OCI-M2 (cell line): ENCODE measurements at regions not wholly inside any gene's neighbourhood (a gene's known extent, or its start where the extent isn't known, plus 50 kb on each side); places are given as distances from the start of the nearest gene placed in this dataset.
"Not testable (repeated sequence)": the region's sequence is repeated elsewhere in the genome, so short reads cannot be mapped to it uniquely, and the experiment has no call there.

ENCODE experiments used
- DNase-seq: peaks from one replicate; lab custom pipeline; 2025; ENCODE audit not compliant: unreplicated experiment; lab: John Stamatoyannopoulos, UW

GRCh38 chr13:104961246-104961645 lies 1574.2 kb downstream of the EFNB2 start:
- no peak for DNase-seq

GRCh38 chr13:104954210-104954609 lies 1581.3 kb downstream of the EFNB2 start:
- DNase-seq, result no peak

- DNase-seq, result no peak
These were observed 1581.9 kb downstream of the EFNB2 start for GRCh38 chr13:104953588-104953987.

- DNase-seq, result no peak
These were observed 1585.4 kb downstream of the EFNB2 start for GRCh38 chr13:104949840-104950740.

- DNase-seq, result no peak
These were observed 1591.3 kb downstream of the EFNB2 start for GRCh38 chr13:104944176-104944575.

GRCh38 chr13:104943331-104943730 lies 1592.1 kb downstream of the EFNB2 start:
- no peak for DNase-seq

GRCh38 chr13:104937881-104938280 lies 1597.6 kb downstream of the EFNB2 start:
- DNase-seq, result no peak

- DNase-seq, result no peak
These were observed 1599.2 kb downstream of the EFNB2 start for GRCh38 chr13:104936304-104936703.

GRCh38 chr13:104920513-104920912 lies 1614.9 kb downstream of the EFNB2 start:
- not testable (repeated sequence) for DNase-seq

GRCh38 chr13:104920091-104920490 lies 1615.4 kb downstream of the EFNB2 start:
- DNase-seq, result no peak

GRCh38 chr13:104900191-104900817 lies 1635.2 kb downstream of the EFNB2 start:
- DNase-seq, result no peak

- no peak for DNase-seq
These were observed 1637.0 kb downstream of the EFNB2 start for GRCh38 chr13:104898484-104898883.

GRCh38 chr13:104895521-104895920 lies 1639.9 kb downstream of the EFNB2 start:
- no peak for DNase-seq

GRCh38 chr13:104875038-104875754 lies 1660.3 kb downstream of the EFNB2 start:
- DNase-seq, result no peak

- no peak for DNase-seq
These were observed 1663.3 kb downstream of the EFNB2 start for GRCh38 chr13:104872153-104872552.

- no peak for DNase-seq
These were observed 1664.0 kb downstream of the EFNB2 start for GRCh38 chr13:104871456-104871855.

GRCh38 chr13:104869501-104869900 lies 1666.0 kb downstream of the EFNB2 start:
- DNase-seq, result no peak

GRCh38 chr13:104868806-104869205 lies 1666.7 kb downstream of the EFNB2 start:
- DNase-seq, result no peak

- no peak for DNase-seq
These were observed 1679.9 kb downstream of the EFNB2 start for GRCh38 chr13:104855581-104855980.

- DNase-seq, result no peak
These were observed 1680.8 kb downstream of the EFNB2 start for GRCh38 chr13:104854698-104855097.

- no peak for DNase-seq
These were observed 1681.5 kb downstream of the EFNB2 start for GRCh38 chr13:104854007-104854406.

- no peak for DNase-seq
These were observed 1687.5 kb downstream of the EFNB2 start for GRCh38 chr13:104847922-104848321.
